OCI-LY1 (cell line): ENCODE measurements at regions not wholly inside any gene's neighbourhood (a gene's known extent, or its start where the extent isn't known, plus 50 kb on each side); places are given as distances from the start of the nearest gene placed in this dataset.

Experiments
- H2AFZ ChIP-seq: fragments of 200-600 bp; sonication (generic), shearing (Covaris generic); 2 replicates; pipeline ENCODE4 v1.6.0; 2014; ENCODE audit warnings: antibody characterized with exemption, mild to moderate bottlenecking, low read length
- H3F3A ChIP-seq: fragments of 200-600 bp; sonication (generic), shearing (Covaris generic); 2 replicates; pipeline ENCODE4 v1.6.0; 2014; ENCODE audit warnings: mild to moderate bottlenecking, antibody characterized with exemption, low read length, moderate library complexity; ENCODE audit not compliant: insufficient read depth
- H3K27ac ChIP-seq: fragments of 200-600 bp; sonication (generic); 2 replicates; pipeline ENCODE4 v1.5.1; 2014; ENCODE audit warnings: low read length, mixed run types, mild to moderate bottlenecking, low read depth; ENCODE audit not compliant: poor library complexity, severe bottlenecking
- H3K27me3 ChIP-seq: fragments of 200-600 bp; sonication (generic); 2 replicates; pipeline ENCODE4 v1.6.0; 2014; ENCODE audit warnings: antibody characterized with exemption, mild to moderate bottlenecking, low read length, moderate library complexity; ENCODE audit not compliant: insufficient read depth
- H3K36me3 ChIP-seq: fragments of 200-600 bp; sonication (generic); 2 replicates; pipeline ENCODE4 v1.6.1; 2014; ENCODE audit warnings: mild to moderate bottlenecking, antibody characterized with exemption, low read length, moderate library complexity, mixed read lengths; ENCODE audit not compliant: insufficient read depth
- H3K4me1 ChIP-seq: fragments of 200-600 bp; sonication (generic); 2 replicates; pipeline ENCODE4 v1.5.1; 2014; ENCODE audit warnings: mild to moderate bottlenecking, low read length, moderate library complexity; ENCODE audit not compliant: insufficient read depth, severe bottlenecking
- H3K4me2 ChIP-seq: fragments of 200-600 bp; sonication (generic), shearing (Covaris generic); 2 replicates; pipeline ENCODE4 v1.6.1; 2014; ENCODE audit warnings: low read length
- H3K4me3 ChIP-seq: fragments of 200-600 bp; sonication (generic); 2 replicates; pipeline ENCODE4 v1.5.1; 2014; ENCODE audit warnings: low read length, low read depth, mild to moderate bottlenecking, mixed read lengths; ENCODE audit not compliant: poor library complexity, severe bottlenecking
- H3K79me2 ChIP-seq: fragments of 200-600 bp; shearing (Covaris generic); 2 replicates; pipeline ENCODE4 v1.6.1; 2016; ENCODE audit warnings: mixed run types, low read length, mixed read lengths; ENCODE audit not compliant: insufficient read depth
- H3K9ac ChIP-seq: fragments of 200-600 bp; sonication (generic), shearing (Covaris generic); 2 replicates; pipeline ENCODE4 v1.6.1; 2014; ENCODE audit warnings: mild to moderate bottlenecking, low read length, mixed read lengths
- H3K9me2 ChIP-seq: fragments of 200-600 bp; sonication (generic), shearing (Covaris generic); 2 replicates; pipeline ENCODE4 v1.6.1; 2014; ENCODE audit warnings: low read depth, mild to moderate bottlenecking, low read length, mixed read lengths
- H3K9me3 ChIP-seq: fragments of 200-600 bp; shearing (Covaris generic); 2 replicates; pipeline ENCODE4 v1.6.1; 2014; ENCODE audit warnings: low read length, mixed read lengths
- H4K20me1 ChIP-seq: fragments of 200-600 bp; sonication (generic), shearing (Covaris generic); 2 replicates; pipeline ENCODE4 v1.6.0; 2016; ENCODE audit warnings: mild to moderate bottlenecking, low read length; ENCODE audit not compliant: insufficient read depth
- EZH2 ChIP-seq: fragments of 200-600 bp; sonication (generic), shearing (Covaris generic); IDR thresholded peaks from 2 replicates; pipeline ENCODE4 v1.8.0; 2017; ENCODE audit warnings: borderline replicate concordance, mixed run types, mild to moderate bottlenecking, antibody characterized with exemption, low read length, moderate library complexity, mixed read lengths
- TF ChIP-seq, protein P1 (sequence below): fragments of 200-600 bp; sonication (generic), shearing (Covaris generic); IDR thresholded peaks from 2 replicates; pipeline ENCODE4 v1.5.1; 2017; ENCODE audit warnings: mild to moderate bottlenecking, antibody characterized with exemption, low read length, moderate library complexity, mixed read lengths

DNA sequence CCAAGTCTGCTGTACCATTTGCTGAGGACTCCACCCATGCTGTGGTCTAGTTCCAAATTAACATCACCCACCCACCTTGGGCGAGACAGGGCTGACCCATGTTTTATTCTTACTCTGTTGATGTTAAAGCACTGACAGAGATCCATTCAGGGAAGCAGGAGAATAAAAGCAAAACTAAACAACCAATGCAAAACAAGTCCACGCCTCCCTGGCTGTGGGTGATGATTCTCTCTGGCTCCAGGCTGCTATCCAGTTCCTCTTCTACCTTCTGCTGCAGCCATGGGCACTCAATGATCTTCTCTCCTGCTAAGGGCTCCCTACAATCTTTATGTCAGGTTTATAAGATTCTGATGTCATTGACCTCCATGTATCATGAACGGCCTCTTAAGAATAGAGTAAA lies 786.6 kb upstream of the ID2 start:
- Histone ChIP-seq H3K4me2 (no peak overlapping the region), H3K9me2 (no peaks in the 10 kb centered on the region), H3F3A (no peaks in the 10 kb centered on the region), H3K27ac (no peak overlapping the region), H3K4me1 (peaks cover 31% of the 10 kb centered on the region), H3K36me3 (no peaks in the 10 kb centered on the region), H3K9ac (no peak overlapping the region), H2AFZ (no peak overlapping the region), H3K4me3 (no peak overlapping the region), H4K20me1 (no peaks in the 10 kb centered on the region), H3K27me3 (0 out of 2 replicates have a peak, but pooled peaks cover 7% of the 10 kb centered on the region), H3K9me3 (no peaks in the 10 kb centered on the region), H3K79me2 (no peaks in the 10 kb centered on the region)
- TF ChIP-seq, protein P1, sequence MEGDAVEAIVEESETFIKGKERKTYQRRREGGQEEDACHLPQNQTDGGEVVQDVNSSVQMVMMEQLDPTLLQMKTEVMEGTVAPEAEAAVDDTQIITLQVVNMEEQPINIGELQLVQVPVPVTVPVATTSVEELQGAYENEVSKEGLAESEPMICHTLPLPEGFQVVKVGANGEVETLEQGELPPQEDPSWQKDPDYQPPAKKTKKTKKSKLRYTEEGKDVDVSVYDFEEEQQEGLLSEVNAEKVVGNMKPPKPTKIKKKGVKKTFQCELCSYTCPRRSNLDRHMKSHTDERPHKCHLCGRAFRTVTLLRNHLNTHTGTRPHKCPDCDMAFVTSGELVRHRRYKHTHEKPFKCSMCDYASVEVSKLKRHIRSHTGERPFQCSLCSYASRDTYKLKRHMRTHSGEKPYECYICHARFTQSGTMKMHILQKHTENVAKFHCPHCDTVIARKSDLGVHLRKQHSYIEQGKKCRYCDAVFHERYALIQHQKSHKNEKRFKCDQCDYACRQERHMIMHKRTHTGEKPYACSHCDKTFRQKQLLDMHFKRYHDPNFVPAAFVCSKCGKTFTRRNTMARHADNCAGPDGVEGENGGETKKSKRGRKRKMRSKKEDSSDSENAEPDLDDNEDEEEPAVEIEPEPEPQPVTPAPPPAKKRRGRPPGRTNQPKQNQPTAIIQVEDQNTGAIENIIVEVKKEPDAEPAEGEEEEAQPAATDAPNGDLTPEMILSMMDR: no peak
- no peak for TF ChIP-seq EZH2

DNA sequence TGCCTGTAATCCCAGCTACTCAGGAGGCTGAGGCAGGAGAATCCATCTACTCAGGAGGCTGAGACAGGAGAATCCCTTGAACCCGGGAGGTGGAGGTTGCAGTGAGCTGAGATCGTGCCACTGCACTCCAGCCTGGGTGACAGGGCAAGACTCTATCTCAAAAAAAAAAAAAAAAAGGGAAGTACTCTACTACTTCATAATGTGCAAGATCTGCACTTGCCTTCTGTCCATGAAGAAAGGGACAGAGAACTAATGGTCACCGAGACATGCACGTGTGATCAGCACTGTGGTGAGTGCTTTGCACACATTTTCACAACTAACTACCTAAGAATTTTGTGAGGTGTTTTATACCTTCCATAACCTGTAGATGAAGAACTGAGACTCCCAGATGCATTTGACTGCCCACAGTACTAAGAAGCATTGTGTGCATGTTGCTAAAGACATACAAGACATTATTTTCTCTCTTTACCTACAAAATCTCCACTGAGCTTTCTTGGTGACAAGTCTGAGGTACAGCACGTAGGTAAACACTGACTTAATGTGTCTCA lies 784.8 kb upstream of the ID2 start:
- TF ChIP-seq, protein P1: no peak
- TF ChIP-seq EZH2: no peak
- H3K9ac ChIP-seq: no peak overlapping the region
- no peaks in the 10 kb centered on the region for H3K9me2 ChIP-seq
- no peak overlapping the region for H3K4me2 ChIP-seq
- H3K27ac ChIP-seq: peak overlapping the region; percentile 2
- H2AFZ ChIP-seq: no peak overlapping the region
- H3K27me3 ChIP-seq: 0 out of 2 replicates have a peak, but pooled peaks cover 7% of the 10 kb centered on the region
- H3K79me2 ChIP-seq: no peaks in the 10 kb centered on the region
- no peaks in the 10 kb centered on the region for H3K36me3 ChIP-seq
- peaks cover 35% of the 10 kb centered on the region for H3K4me1 ChIP-seq
- no peaks in the 10 kb centered on the region for H3K9me3 ChIP-seq
- H3F3A ChIP-seq: no peaks in the 10 kb centered on the region
- H4K20me1 ChIP-seq: no peaks in the 10 kb centered on the region
- H3K4me3 ChIP-seq: no peak overlapping the region

DNA sequence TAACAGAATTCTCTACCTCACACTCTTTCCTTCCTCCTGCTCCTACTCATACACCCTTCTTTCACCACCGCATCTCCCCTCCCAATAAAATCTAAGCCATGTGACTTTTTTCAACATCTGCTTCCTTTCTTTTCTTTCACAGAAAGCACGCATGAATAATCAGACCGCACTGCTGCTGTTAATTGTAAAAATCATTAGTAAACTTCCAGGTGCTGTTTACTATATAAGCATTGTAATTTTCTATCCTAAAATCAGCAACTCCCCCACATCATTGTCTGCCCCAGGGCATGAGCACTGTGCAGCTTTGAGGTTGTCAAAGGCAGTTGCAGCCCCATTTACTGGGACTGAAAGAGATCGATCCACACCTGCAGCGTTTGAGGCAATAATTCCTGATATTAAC lies 782.6 kb upstream of the ID2 start:
- peaks cover 35% of the 10 kb centered on the region for H3K4me1 ChIP-seq
- H3K9me2 ChIP-seq: no peaks in the 10 kb centered on the region
- no peak overlapping the region for H2AFZ ChIP-seq
- no peaks in the 10 kb centered on the region for H3F3A ChIP-seq
- no peaks in the 10 kb centered on the region for H3K79me2 ChIP-seq
- no peak for TF ChIP-seq EZH2
- TF ChIP-seq, protein P1: no peak
- 0 out of 2 replicates have a peak, but pooled peaks cover 3% of the 10 kb centered on the region for H3K27me3 ChIP-seq
- no peak overlapping the region for H3K9ac ChIP-seq
- H3K9me3 ChIP-seq: no peaks in the 10 kb centered on the region
- H4K20me1 ChIP-seq: no peaks in the 10 kb centered on the region
- H3K4me3 ChIP-seq: no peak overlapping the region
- H3K4me2 ChIP-seq: peak overlapping the region; percentile 29; the same call in 1 of the 2 replicates
- no peak overlapping the region for H3K27ac ChIP-seq
- H3K36me3 ChIP-seq: no peaks in the 10 kb centered on the region
